ENCODE measurements at regions not wholly inside any gene's neighbourhood (a gene's known extent, or its start where the extent isn't known, plus 50 kb on each side); places are given as distances from the start of the nearest gene placed in this dataset.

DNA sequence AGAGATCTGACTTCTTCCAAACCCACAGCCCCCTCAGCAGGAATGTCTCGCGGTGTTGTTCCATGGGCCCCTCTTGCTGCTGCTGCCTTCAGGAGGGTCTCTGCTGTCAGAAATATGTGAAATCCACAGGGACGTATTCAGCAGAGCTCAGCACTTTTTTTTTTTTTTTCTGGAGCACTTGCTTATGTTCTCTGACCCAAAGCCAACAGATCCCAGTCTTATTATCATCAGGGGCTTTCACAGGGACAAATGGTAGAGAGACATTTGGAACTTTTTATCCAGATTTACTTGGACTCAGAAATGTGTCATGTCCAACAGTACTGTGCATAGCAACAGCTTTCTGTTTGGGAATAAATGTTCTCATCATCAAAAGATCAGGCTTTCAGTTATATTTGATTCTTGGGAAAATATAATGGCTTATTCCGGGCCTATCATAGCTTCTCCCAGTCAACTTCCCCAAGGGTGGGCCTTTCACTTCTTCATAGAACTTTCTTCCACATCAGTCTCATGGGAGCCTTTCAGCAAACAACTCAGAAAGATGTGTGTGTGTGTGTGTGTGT is 332.7 kb downstream of the ZNF536 start:
- H3K4me3 ChIP-seq (ENCODE audit: low read length), result no peak overlapping the region
- 98 to 100% methylated on average over 2 to 3 of the region's 4 CpGs for WGBS, 2 experiments (ENCODE audit: insufficient coverage in 1 of 2, insufficient read length in 1 of 2)
- Mint-ChIP-seq H3K27me3 (ENCODE audit: insufficient read depth) (no peaks in the 10 kb centered on the region), H3K27ac (no peak overlapping the region), H3K4me1 (no peaks in the 10 kb centered on the region), H3K4me3 (no peak overlapping the region), H3K36me3 (ENCODE audit: low read depth) (no peaks in the 10 kb centered on the region), H3K9me3 (no peaks in the 10 kb centered on the region)
- H3K27ac ChIP-seq (ENCODE audit: low read depth, low read length), result no peak overlapping the region
- H3K9me3 ChIP-seq (ENCODE audit: control insufficient read depth, low read length), result no peaks in the 10 kb centered on the region
- TF ChIP-seq CTCF (conservative IDR thresholded peaks at IDR 0.05), result no peak
- H3K27me3 ChIP-seq (ENCODE audit: control insufficient read depth, insufficient read depth, low read length, poor library complexity, severe bottlenecking), result no peaks in the 10 kb centered on the region
- no peak overlapping the region for H3K9ac ChIP-seq (ENCODE audit: extremely low read depth, low read length, poor library complexity, severe bottlenecking)
- H3K36me3 ChIP-seq (ENCODE audit: control insufficient read depth, insufficient read depth, low read length), result no peaks in the 10 kb centered on the region
- no peaks in the 10 kb centered on the region for H3K4me1 ChIP-seq (ENCODE audit: control insufficient read depth, insufficient read depth, low read length)
- DNase-seq, result no peak

DNA sequence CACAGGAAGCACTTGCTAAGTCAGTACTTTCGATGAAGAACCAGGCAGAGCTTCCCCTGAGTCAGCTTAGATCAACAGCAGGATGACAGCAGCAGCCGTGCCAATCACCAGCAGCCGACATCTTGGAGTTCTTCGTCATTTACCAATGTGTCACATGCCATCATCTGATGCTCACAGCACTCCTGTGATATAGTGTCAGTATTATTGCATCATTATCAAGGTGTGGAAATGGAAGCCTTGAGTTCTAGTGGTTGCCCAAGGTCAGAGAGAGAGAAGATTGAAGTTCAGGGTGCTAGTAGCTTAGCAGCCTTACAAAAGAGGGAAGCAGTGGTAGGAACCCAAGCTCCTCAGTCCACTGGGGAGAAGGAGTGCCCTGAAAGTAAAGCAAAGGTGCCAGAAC is 331.5 kb downstream of the ZNF536 start:
- WGBS, 2 experiments (ENCODE audit: insufficient coverage in 1 of 2, insufficient read length in 1 of 2), result 87 to 93% methylated on average over 4 of the region's 4 CpGs
- H3K27ac ChIP-seq (ENCODE audit: low read depth, low read length), result no peak overlapping the region
- H3K27ac Mint-ChIP-seq, result no peak overlapping the region

DNA sequence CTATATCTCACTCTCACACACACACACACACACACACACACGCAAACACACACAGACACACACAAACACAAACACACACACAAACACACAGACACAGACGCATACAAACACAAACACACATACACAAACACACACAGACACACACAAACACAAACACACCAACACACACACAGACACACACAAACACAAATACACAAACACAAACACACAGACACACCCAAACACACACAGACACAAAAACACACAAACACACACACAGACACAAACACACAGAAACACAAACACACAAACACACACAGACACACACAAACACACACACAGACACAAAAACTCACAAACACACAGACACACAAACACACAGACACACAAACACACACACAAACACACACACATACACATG is 329.0 kb downstream of the ZNF536 start:
- Mint-ChIP-seq H3K27me3 (ENCODE audit: insufficient read depth) (no peaks in the 10 kb centered on the region), H3K27ac (no peak overlapping the region), H3K4me1 (peaks cover 6% of the 10 kb centered on the region), H3K9me3 (no peaks in the 10 kb centered on the region), H3K4me3 (no peak overlapping the region), H3K36me3 (ENCODE audit: low read depth) (no peaks in the 10 kb centered on the region)
- no peak for DNase-seq
- no peaks in the 10 kb centered on the region for H3K9me3 ChIP-seq (ENCODE audit: control insufficient read depth, low read length)
- H3K27me3 ChIP-seq (ENCODE audit: control insufficient read depth, insufficient read depth, low read length, poor library complexity, severe bottlenecking), result no peaks in the 10 kb centered on the region
- no peak overlapping the region for H3K4me3 ChIP-seq (ENCODE audit: low read length)
- H3K9ac ChIP-seq (ENCODE audit: extremely low read depth, low read length, poor library complexity, severe bottlenecking), result no peak overlapping the region
- H3K4me1 ChIP-seq (ENCODE audit: control insufficient read depth, insufficient read depth, low read length), result no peaks in the 10 kb centered on the region
- WGBS, 2 experiments (ENCODE audit: insufficient coverage in 1 of 2, insufficient read length in 1 of 2), result 61% methylated on average over 2 of the region's 2 CpGs; no CpG with 5 or more reads in 1 of the 2 experiments
- no peak for TF ChIP-seq CTCF (conservative IDR thresholded peaks at IDR 0.05)
- H3K36me3 ChIP-seq (ENCODE audit: control insufficient read depth, insufficient read depth, low read length), result no peaks in the 10 kb centered on the region
- no peak overlapping the region for H3K27ac ChIP-seq (ENCODE audit: low read depth, low read length)

More for the DNA sequence above, 331.5 kb downstream of the ZNF536 start:
- no peaks in the 10 kb centered on the region for H3K36me3 Mint-ChIP-seq (ENCODE audit: low read depth)
- H3K4me3 ChIP-seq (ENCODE audit: low read length), result no peak overlapping the region
- no peak overlapping the region for H3K9ac ChIP-seq (ENCODE audit: extremely low read depth, low read length, poor library complexity, severe bottlenecking)
- no peaks in the 10 kb centered on the region for H3K4me1 ChIP-seq (ENCODE audit: control insufficient read depth, insufficient read depth, low read length)
- H3K4me3 Mint-ChIP-seq, result no peak overlapping the region
- no peaks in the 10 kb centered on the region for H3K4me1 Mint-ChIP-seq
- no peak for TF ChIP-seq CTCF (conservative IDR thresholded peaks at IDR 0.05)
- no peaks in the 10 kb centered on the region for H3K27me3 Mint-ChIP-seq (ENCODE audit: insufficient read depth)
- no peaks in the 10 kb centered on the region for H3K36me3 ChIP-seq (ENCODE audit: control insufficient read depth, insufficient read depth, low read length)
- H3K27me3 ChIP-seq (ENCODE audit: control insufficient read depth, insufficient read depth, low read length, poor library complexity, severe bottlenecking), result no peaks in the 10 kb centered on the region
- no peak for DNase-seq
- H3K9me3 Mint-ChIP-seq, result no peaks in the 10 kb centered on the region
- H3K9me3 ChIP-seq (ENCODE audit: control insufficient read depth, low read length), result no peaks in the 10 kb centered on the region

All from endodermal cell (in vitro differentiated cells).